Testis (tissue), 2 donors: ENCODE measurements at regions not wholly inside any gene's neighbourhood (a gene's known extent, or its start where the extent isn't known, plus 50 kb on each side); places are given as distances from the start of the nearest gene placed in this dataset.

Source experiments
- DNase-seq: peaks from one replicate; pipeline ENCODE4 v3.0.0-alpha.2; 2019
- H3K27ac ChIP-seq, 2 donors: fragments of 200-600 bp; sonication (generic); one replicate each; pipeline ENCODE4 v1.5.1; 2019
- H3K27me3 ChIP-seq: fragments of 200-600 bp; sonication (generic); one replicate; pipeline ENCODE4 v1.5.1; 2019
- H3K36me3 ChIP-seq: fragments of 200-600 bp; sonication (generic); one replicate; pipeline ENCODE4 v1.5.1; 2017; ENCODE audit warnings: low read depth; ENCODE audit errors: missing control alignments
- H3K4me1 ChIP-seq: fragments of 200-600 bp; sonication (generic); one replicate; pipeline ENCODE4 v1.5.1; 2019
- H3K4me3 ChIP-seq, 2 donors: fragments of 200-600 bp; sonication (generic); one replicate each; pipeline ENCODE4 v1.5.1; 2017 to 2019
- H3K9me3 ChIP-seq: fragments of 200-600 bp; sonication (generic); one replicate; pipeline ENCODE4 v1.5.1; 2017
- CTCF ChIP-seq, 3 experiments: fragments of 450-650 bp in 2 of 3; fragments of 200-600 bp in 1 of 3; sonication (generic) in 1 of 3; IDR thresholded peaks; one replicate each; pipeline ENCODE4 v1.5.1; 2016 to 2019; ENCODE audit warnings: antibody characterized with exemption in 3 of 3, mild to moderate bottlenecking in 2 of 3, moderate library complexity in 1 of 3
- POLR2A ChIP-seq: fragments of 450-650 bp; IDR thresholded peaks from one replicate; pipeline ENCODE4 v1.6.1; 2017; ENCODE audit warnings: antibody characterized with exemption, mild to moderate bottlenecking, moderate library complexity
- WGBS, 2 donors: methylation state at CpG; one replicate each; pipeline ENCODE4 v1.1.5; 2018; 5-methylcytosine and 5-hydroxymethylcytosine counted together
- intact Hi-C: fragments of 100-400 bp; cut with DNase I; formaldehyde crosslinking; loops from one replicate; pipeline ENCODE4 v1.15.1; 2023; ENCODE audit warnings: low total_unique reads

- WGBS, 2 donors = 82 to 86% methylated on average over 5 of the region's 5 CpGs
- Histone ChIP-seq H3K36me3 (no peaks in the 10 kb centered on the region), H3K27ac (no peak overlapping the region), H3K9me3 (no peaks in the 10 kb centered on the region), H3K4me1 (no peaks in the 10 kb centered on the region), H3K27me3 (no peaks in the 10 kb centered on the region), H3K4me3 (no peak overlapping the region)
- peak; percentile 18 for DNase-seq
- TF ChIP-seq POLR2A = no peak
- no peak for TF ChIP-seq CTCF (IDR thresholded peaks at IDR 0.05)
- intact Hi-C loops = no loop called here
These were observed 147.2 kb downstream of the RPS12 start for GRCh38 chr6:132961610-132962009.

GRCh38 chr6:132962936-132963868 lies 148.8 kb downstream of the RPS12 start:
- DNase-seq = peak; percentile 81
- H3K4me3 ChIP-seq = no peak overlapping the region
- no peaks in the 10 kb centered on the region for H3K4me1 ChIP-seq
- no peaks in the 10 kb centered on the region for H3K27me3 ChIP-seq
- no peaks in the 10 kb centered on the region for H3K9me3 ChIP-seq
- intact Hi-C loops = no loop called here
- no peaks in the 10 kb centered on the region for H3K36me3 ChIP-seq
- TF ChIP-seq POLR2A (no peak), CTCF (IDR thresholded peaks at IDR 0.05) (peak; percentile 6 to 52 (median 33))
- no peak overlapping the region for H3K27ac ChIP-seq
- 71 to 75% methylated on average over 7 of the region's 7 CpGs for WGBS, 2 donors

GRCh38 chr6:132964101-132964867 lies 149.9 kb downstream of the RPS12 start:
- Histone ChIP-seq H3K4me1 (no peaks in the 10 kb centered on the region), H3K27me3 (no peaks in the 10 kb centered on the region), H3K27ac (no peak overlapping the region), H3K36me3 (no peaks in the 10 kb centered on the region), H3K9me3 (no peaks in the 10 kb centered on the region), H3K4me3 (no peak overlapping the region)
- TF ChIP-seq CTCF (IDR thresholded peaks at IDR 0.05) = no peak
- TF ChIP-seq POLR2A = no peak
- 50 to 55% methylated on average over 4 of the region's 4 CpGs for WGBS, 2 donors
- intact Hi-C loops = no loop called here
- no peak for DNase-seq

- intact Hi-C loops = no loop called here
- 55 to 61% methylated on average over 2 of the region's 2 CpGs for WGBS, 2 donors
These were observed 150.6 kb downstream of the RPS12 start for GRCh38 chr6:132964868-132965382.

More at GRCh38 chr6:132964868-132965382, 150.6 kb downstream of the RPS12 start:
- H3K4me3 ChIP-seq = no peak overlapping the region
- H3K36me3 ChIP-seq = no peaks in the 10 kb centered on the region
- TF ChIP-seq CTCF (IDR thresholded peaks at IDR 0.05) (no peak), POLR2A (no peak)
- H3K9me3 ChIP-seq = no peaks in the 10 kb centered on the region
- no peaks in the 10 kb centered on the region for H3K27me3 ChIP-seq
- no peak overlapping the region for H3K27ac ChIP-seq
- no peak for DNase-seq
- no peaks in the 10 kb centered on the region for H3K4me1 ChIP-seq
